ENCODE measurements at regions not wholly inside any gene's neighbourhood (a gene's known extent, or its start where the extent isn't known, plus 50 kb on each side); places are given as distances from the start of the nearest gene placed in this dataset.

- no peak overlapping the region for H3K9ac ChIP-seq (ENCODE audit: insufficient read length)
- no peak for TF ChIP-seq FOXP2 (optimal IDR thresholded peaks at IDR 0.05; ENCODE audit: control extremely low read depth, extremely low read length, insufficient read depth)
- TF ChIP-seq POLR2AphosphoS5 (IDR thresholded peaks at IDR 0.05; ENCODE audit: borderline replicate concordance, low read depth, low read length) = no peak
- TF ChIP-seq EZH2 (IDR thresholded peaks at IDR 0.05) = no peak
- H3K36me3 ChIP-seq (ENCODE audit: insufficient read depth, low read length) = no peaks in the 10 kb centered on the region
- no peak overlapping the region for H3K4me3 ChIP-seq
- H3K27ac ChIP-seq = no peak overlapping the region
- no peaks in the 10 kb centered on the region for H3K9me3 ChIP-seq (ENCODE audit: low read depth, low read length)
- DNase-seq (ENCODE audit: low read depth, low spot score) = no peak
Measured at GRCh38 chr6:81694855-81695254, 57.6 kb downstream of the TENT5A start.

GRCh38 chr6:81694207-81694606, 58.3 kb downstream of the TENT5A start:
- no peak overlapping the region for H3K27ac ChIP-seq
- H3K9ac ChIP-seq (ENCODE audit: insufficient read length) = no peak overlapping the region
- TF ChIP-seq FOXP2 (optimal IDR thresholded peaks at IDR 0.05; ENCODE audit: control extremely low read depth, extremely low read length, insufficient read depth) (no peak), EZH2 (IDR thresholded peaks at IDR 0.05) (no peak), POLR2AphosphoS5 (IDR thresholded peaks at IDR 0.05; ENCODE audit: borderline replicate concordance, low read depth, low read length) (no peak)
- H3K4me3 ChIP-seq = no peak overlapping the region
- no peaks in the 10 kb centered on the region for H3K36me3 ChIP-seq (ENCODE audit: insufficient read depth, low read length)
- H3K9me3 ChIP-seq (ENCODE audit: low read depth, low read length) = no peaks in the 10 kb centered on the region
- DNase-seq (ENCODE audit: low read depth, low spot score) = no peak

GRCh38 chr6:81693266-81693665, 59.2 kb downstream of the TENT5A start:
- H3K27ac ChIP-seq = no peak overlapping the region
- DNase-seq (ENCODE audit: low read depth, low spot score) = no peak
- H3K9ac ChIP-seq (ENCODE audit: insufficient read length) = no peak overlapping the region
- TF ChIP-seq POLR2AphosphoS5 (IDR thresholded peaks at IDR 0.05; ENCODE audit: borderline replicate concordance, low read depth, low read length) = no peak
- no peak for TF ChIP-seq EZH2 (IDR thresholded peaks at IDR 0.05)
- no peak for TF ChIP-seq FOXP2 (optimal IDR thresholded peaks at IDR 0.05; ENCODE audit: control extremely low read depth, extremely low read length, insufficient read depth)
- no peaks in the 10 kb centered on the region for H3K36me3 ChIP-seq (ENCODE audit: insufficient read depth, low read length)
- H3K4me3 ChIP-seq = no peak overlapping the region
- no peaks in the 10 kb centered on the region for H3K9me3 ChIP-seq (ENCODE audit: low read depth, low read length)

- no peaks in the 10 kb centered on the region for H3K36me3 ChIP-seq (ENCODE audit: insufficient read depth, low read length)
- no peak overlapping the region for H3K27ac ChIP-seq
- H3K9ac ChIP-seq (ENCODE audit: insufficient read length) = no peak overlapping the region
- H3K4me3 ChIP-seq = no peak overlapping the region
- TF ChIP-seq POLR2AphosphoS5 (IDR thresholded peaks at IDR 0.05; ENCODE audit: borderline replicate concordance, low read depth, low read length) (no peak), FOXP2 (optimal IDR thresholded peaks at IDR 0.05; ENCODE audit: control extremely low read depth, extremely low read length, insufficient read depth) (no peak), EZH2 (IDR thresholded peaks at IDR 0.05) (no peak)
- no peaks in the 10 kb centered on the region for H3K9me3 ChIP-seq (ENCODE audit: low read depth, low read length)
- DNase-seq (ENCODE audit: low read depth, low spot score) = no peak
Measured at GRCh38 chr6:81690073-81690472, 62.4 kb downstream of the TENT5A start.

- Histone ChIP-seq H3K4me3 (no peak overlapping the region), H3K9me3 (ENCODE audit: low read depth, low read length) (no peaks in the 10 kb centered on the region), H3K36me3 (ENCODE audit: insufficient read depth, low read length) (no peaks in the 10 kb centered on the region), H3K9ac (ENCODE audit: insufficient read length) (no peak overlapping the region), H3K27ac (no peak overlapping the region)
- TF ChIP-seq POLR2AphosphoS5 (IDR thresholded peaks at IDR 0.05; ENCODE audit: borderline replicate concordance, low read depth, low read length) = no peak
- TF ChIP-seq FOXP2 (optimal IDR thresholded peaks at IDR 0.05; ENCODE audit: control extremely low read depth, extremely low read length, insufficient read depth) = no peak
- TF ChIP-seq EZH2 (IDR thresholded peaks at IDR 0.05) = no peak
- no peak for DNase-seq (ENCODE audit: low read depth, low spot score)
Measured at GRCh38 chr6:81689580-81689979, 62.9 kb downstream of the TENT5A start.

GRCh38 chr6:81683912-81684311, 68.6 kb downstream of the TENT5A start:
- H3K27ac ChIP-seq = peak overlapping the region; percentile 93
- H3K4me3 ChIP-seq = peak overlapping the region; percentile 49
- H3K9ac ChIP-seq (ENCODE audit: insufficient read length) = no peak overlapping the region
- DNase-seq (ENCODE audit: low read depth, low spot score) = no peak
- H3K9me3 ChIP-seq (ENCODE audit: low read depth, low read length) = no peaks in the 10 kb centered on the region
- no peaks in the 10 kb centered on the region for H3K36me3 ChIP-seq (ENCODE audit: insufficient read depth, low read length)
- no peak for TF ChIP-seq EZH2 (IDR thresholded peaks at IDR 0.05)

- peak overlapping the region; percentile 49 for H3K4me3 ChIP-seq
- no peak overlapping the region for H3K9ac ChIP-seq (ENCODE audit: insufficient read length)
- H3K9me3 ChIP-seq (ENCODE audit: low read depth, low read length) = no peaks in the 10 kb centered on the region
- no peak for TF ChIP-seq POLR2AphosphoS5 (IDR thresholded peaks at IDR 0.05; ENCODE audit: borderline replicate concordance, low read depth, low read length)
- no peak for TF ChIP-seq FOXP2 (optimal IDR thresholded peaks at IDR 0.05; ENCODE audit: control extremely low read depth, extremely low read length, insufficient read depth)
- TF ChIP-seq EZH2 (IDR thresholded peaks at IDR 0.05) = no peak
- DNase-seq (ENCODE audit: low read depth, low spot score) = peak; percentile 39
- H3K36me3 ChIP-seq (ENCODE audit: insufficient read depth, low read length) = no peaks in the 10 kb centered on the region
- peak overlapping the region; percentile 93 for H3K27ac ChIP-seq
Measured at GRCh38 chr6:81682858-81683620, 69.4 kb downstream of the TENT5A start.

GRCh38 chr6:81682235-81682795, 70.2 kb downstream of the TENT5A start:
- peak overlapping the region; percentile 97 for H3K27ac ChIP-seq
- peak overlapping the region; percentile 38 for H3K9ac ChIP-seq (ENCODE audit: insufficient read length)
- H3K4me3 ChIP-seq = peak overlapping the region; percentile 62
- no peaks in the 10 kb centered on the region for H3K36me3 ChIP-seq (ENCODE audit: insufficient read depth, low read length)
- no peaks in the 10 kb centered on the region for H3K9me3 ChIP-seq (ENCODE audit: low read depth, low read length)
- TF ChIP-seq FOXP2 (optimal IDR thresholded peaks at IDR 0.05; ENCODE audit: control extremely low read depth, extremely low read length, insufficient read depth) = peak; percentile 42
- TF ChIP-seq EZH2 (IDR thresholded peaks at IDR 0.05) = no peak
- 0 out of 2 replicates have a peak, but pooled peaks have one; percentile 26 for TF ChIP-seq POLR2AphosphoS5 (IDR thresholded peaks at IDR 0.05; ENCODE audit: borderline replicate concordance, low read depth, low read length)
- DNase-seq (ENCODE audit: low read depth, low spot score) = peak; percentile 82
